B cell (primary cell): ENCODE measurements at regions not wholly inside any gene's neighbourhood (a gene's known extent, or its start where the extent isn't known, plus 50 kb on each side); places are given as distances from the start of the nearest gene placed in this dataset.

Source experiments
- CTCF ChIP-seq: fragments of 200-600 bp; IDR thresholded peaks from one replicate; pipeline ENCODE4 v1.8.0; 2022; ENCODE audit warnings: antibody characterized with exemption, mild to moderate bottlenecking
- EZH2 ChIP-seq: IDR thresholded peaks from 2 replicates; pipeline ENCODE4 v1.6.1; 2012; ENCODE audit warnings: borderline replicate concordance, low read depth, mild to moderate bottlenecking, moderate library complexity, low read length; ENCODE audit not compliant: insufficient read depth, poor library complexity, severe bottlenecking

GRCh38 chr7:114085313-114085591, 166.4 kb upstream of the PPP1R3A start:
- TF ChIP-seq EZH2: no peak
- no peak for TF ChIP-seq CTCF
